ENCODE measurements at regions not wholly inside any gene's neighbourhood (a gene's known extent, or its start where the extent isn't known, plus 50 kb on each side); places are given as distances from the start of the nearest gene placed in this dataset.

- no peaks in the 10 kb centered on the region for H3K79me2 ChIP-seq (ENCODE audit: control insufficient read depth, low read length)
- H3K9me3 ChIP-seq (ENCODE audit: control insufficient read depth, insufficient read depth, low read length) = no peaks in the 10 kb centered on the region
- no peak for TF ChIP-seq EZH2phosphoT487 (IDR thresholded peaks at IDR 0.05; ENCODE audit: borderline replicate concordance, low read length)
- no peak for TF ChIP-seq CTCF (IDR thresholded peaks at IDR 0.05; ENCODE audit: low read depth, low read length, poor library complexity, severe bottlenecking)
- no peaks in the 10 kb centered on the region for H3F3A ChIP-seq (ENCODE audit: control insufficient read depth, insufficient read depth)
- H3K4me2 ChIP-seq (ENCODE audit: low read length) = no peak overlapping the region
- no peaks in the 10 kb centered on the region for H3K36me3 ChIP-seq (ENCODE audit: control insufficient read depth, low read length)
- H3K9me2 ChIP-seq (replicated peaks; ENCODE audit: control insufficient read depth, low read length) = no peaks in the 10 kb centered on the region
- H3K4me1 ChIP-seq (ENCODE audit: control insufficient read depth, low read length) = no peaks in the 10 kb centered on the region
- H4K20me1 ChIP-seq (ENCODE audit: control insufficient read depth, insufficient read depth, low read depth, low read length) = no peaks in the 10 kb centered on the region
- H3K27ac ChIP-seq (ENCODE audit: low read depth, low read length) = no peak overlapping the region
- no peaks in the 10 kb centered on the region for H3K27me3 ChIP-seq (ENCODE audit: control insufficient read depth, low read length)
- no peak overlapping the region for H3K4me3 ChIP-seq (ENCODE audit: low read length)
These were observed 492.7 kb upstream of the MGAT4C start for GRCh38 chr12:86748894-86749293.

- Histone ChIP-seq H3K4me1 (ENCODE audit: control insufficient read depth, low read length) (no peaks in the 10 kb centered on the region), H3K79me2 (ENCODE audit: control insufficient read depth, low read length) (no peaks in the 10 kb centered on the region), H3F3A (ENCODE audit: control insufficient read depth, insufficient read depth) (no peaks in the 10 kb centered on the region), H3K27ac (ENCODE audit: low read depth, low read length) (no peak overlapping the region), H3K27me3 (ENCODE audit: control insufficient read depth, low read length) (no peaks in the 10 kb centered on the region), H4K20me1 (ENCODE audit: control insufficient read depth, insufficient read depth, low read depth, low read length) (no peaks in the 10 kb centered on the region), H3K4me3 (ENCODE audit: low read length) (no peak overlapping the region), H3K9me2 (replicated peaks; ENCODE audit: control insufficient read depth, low read length) (no peaks in the 10 kb centered on the region), H3K36me3 (ENCODE audit: control insufficient read depth, low read length) (no peaks in the 10 kb centered on the region), H3K4me2 (ENCODE audit: low read length) (no peak overlapping the region), H3K9me3 (ENCODE audit: control insufficient read depth, insufficient read depth, low read length) (no peaks in the 10 kb centered on the region)
- TF ChIP-seq CTCF (IDR thresholded peaks at IDR 0.05; ENCODE audit: low read depth, low read length, poor library complexity, severe bottlenecking) (no peak), EZH2phosphoT487 (IDR thresholded peaks at IDR 0.05; ENCODE audit: borderline replicate concordance, low read length) (no peak)
These were observed 488.5 kb upstream of the MGAT4C start for GRCh38 chr12:86744547-86745212.

GRCh38 chr12:86743875-86744536 is 487.8 kb upstream of the MGAT4C start:
- H3K4me1 ChIP-seq (ENCODE audit: control insufficient read depth, low read length) = no peaks in the 10 kb centered on the region
- H3F3A ChIP-seq (ENCODE audit: control insufficient read depth, insufficient read depth) = no peaks in the 10 kb centered on the region
- no peak overlapping the region for H3K4me2 ChIP-seq (ENCODE audit: low read length)
- H3K79me2 ChIP-seq (ENCODE audit: control insufficient read depth, low read length) = no peaks in the 10 kb centered on the region
- H3K4me3 ChIP-seq (ENCODE audit: low read length) = no peak overlapping the region
- H4K20me1 ChIP-seq (ENCODE audit: control insufficient read depth, insufficient read depth, low read depth, low read length) = no peaks in the 10 kb centered on the region
- H3K27me3 ChIP-seq (ENCODE audit: control insufficient read depth, low read length) = no peaks in the 10 kb centered on the region
- no peaks in the 10 kb centered on the region for H3K36me3 ChIP-seq (ENCODE audit: control insufficient read depth, low read length)
- no peaks in the 10 kb centered on the region for H3K9me2 ChIP-seq (replicated peaks; ENCODE audit: control insufficient read depth, low read length)
- no peak overlapping the region for H3K27ac ChIP-seq (ENCODE audit: low read depth, low read length)
- H3K9me3 ChIP-seq (ENCODE audit: control insufficient read depth, insufficient read depth, low read length) = no peaks in the 10 kb centered on the region
- no peak for TF ChIP-seq EZH2phosphoT487 (IDR thresholded peaks at IDR 0.05; ENCODE audit: borderline replicate concordance, low read length)
- no peak for TF ChIP-seq CTCF (IDR thresholded peaks at IDR 0.05; ENCODE audit: low read depth, low read length, poor library complexity, severe bottlenecking)

All from DOHH2 (cell line).